ENCODE measurements at regions not wholly inside any gene's neighbourhood (a gene's known extent, or its start where the extent isn't known, plus 50 kb on each side); places are given as distances from the start of the nearest gene placed in this dataset.

GRCh38 chr6:22401932-22402331 lies 105.1 kb upstream of the PRL start:
- DNase-seq = no peak

- no peak for DNase-seq
These were observed 112.7 kb upstream of the PRL start for GRCh38 chr6:22409486-22409885.

- DNase-seq = no peak
These were observed 114.7 kb upstream of the PRL start for GRCh38 chr6:22411376-22412105.

GRCh38 chr6:22412994-22413393 lies 116.2 kb upstream of the PRL start:
- no peak for DNase-seq

- DNase-seq = no peak
These were observed 117.0 kb upstream of the PRL start for GRCh38 chr6:22413681-22414311.

GRCh38 chr6:22418714-22419113 lies 121.9 kb upstream of the PRL start:
- DNase-seq = no peak

GRCh38 chr6:22421198-22421597 lies 124.4 kb upstream of the PRL start:
- no peak for DNase-seq

- no peak for DNase-seq
These were observed 127.4 kb upstream of the PRL start for GRCh38 chr6:22424196-22424595.

GRCh38 chr6:22432060-22432459 lies 135.2 kb upstream of the PRL start:
- DNase-seq = no peak

- DNase-seq = no peak
These were observed 135.6 kb upstream of the HDGFL1 start for GRCh38 chr6:22433745-22434144.

GRCh38 chr6:22435151-22435550 lies 134.2 kb upstream of the HDGFL1 start:
- no peak for DNase-seq

- DNase-seq = no peak
These were observed 133.2 kb upstream of the HDGFL1 start for GRCh38 chr6:22436134-22436533.

GRCh38 chr6:22437665-22438064 lies 131.7 kb upstream of the HDGFL1 start:
- DNase-seq = no peak

GRCh38 chr6:22442826-22443225 lies 126.5 kb upstream of the HDGFL1 start:
- DNase-seq = no peak

- no peak for DNase-seq
These were observed 125.0 kb upstream of the HDGFL1 start for GRCh38 chr6:22444330-22444729.

GRCh38 chr6:22445946-22446345 lies 123.4 kb upstream of the HDGFL1 start:
- DNase-seq = no peak

GRCh38 chr6:22447249-22448196 lies 121.8 kb upstream of the HDGFL1 start:
- DNase-seq = no peak

GRCh38 chr6:22448291-22448711 lies 121.1 kb upstream of the HDGFL1 start:
- DNase-seq = no peak

- DNase-seq = no peak
These were observed 117.4 kb upstream of the HDGFL1 start for GRCh38 chr6:22451962-22452361.

GRCh38 chr6:22455378-22455777 lies 114.0 kb upstream of the HDGFL1 start:
- no peak for DNase-seq

GRCh38 chr6:22457996-22458395 lies 111.4 kb upstream of the HDGFL1 start:
- no peak for DNase-seq

GRCh38 chr6:22466665-22467245 lies 102.6 kb upstream of the HDGFL1 start:
- DNase-seq = no peak

- DNase-seq = no peak
These were observed 101.7 kb upstream of the HDGFL1 start for GRCh38 chr6:22467645-22468044.
